ENCODE measurements at regions not wholly inside any gene's neighbourhood (a gene's known extent, or its start where the extent isn't known, plus 50 kb on each side); places are given as distances from the start of the nearest gene placed in this dataset.

DNA sequence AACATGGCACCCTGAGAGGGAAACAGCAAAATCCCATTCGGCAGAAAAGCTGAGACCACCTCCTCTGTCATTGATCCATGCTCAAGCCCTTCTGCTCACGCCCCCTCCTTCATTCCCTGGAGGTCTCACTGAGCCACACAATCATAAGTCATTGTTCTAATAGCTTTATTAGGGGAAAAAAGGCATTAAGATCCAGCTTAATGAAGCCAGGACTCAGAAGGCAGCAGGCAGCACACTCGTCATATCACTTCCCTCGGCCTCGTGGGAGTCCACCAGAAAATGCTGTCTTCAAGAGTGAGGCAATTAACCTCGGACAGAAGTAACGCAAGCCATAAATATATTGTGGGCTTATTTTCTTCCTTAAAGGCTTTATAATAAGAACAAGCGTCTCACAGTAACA is 153.9 kb upstream of the PPP2R3A start:
- Mint-ChIP-seq H3K36me3 (ENCODE audit: low read depth) (no peaks in the 10 kb centered on the region), H3K27me3 (ENCODE audit: low read depth) (peaks cover 20% of the 10 kb centered on the region), H3K9me3 (no peaks in the 10 kb centered on the region), H3K27ac (ENCODE audit: unreplicated experiment) (no peak overlapping the region), H3K4me3 (no peak overlapping the region), H3K4me1 (no peaks in the 10 kb centered on the region)
- TF ChIP-seq, protein P1, sequence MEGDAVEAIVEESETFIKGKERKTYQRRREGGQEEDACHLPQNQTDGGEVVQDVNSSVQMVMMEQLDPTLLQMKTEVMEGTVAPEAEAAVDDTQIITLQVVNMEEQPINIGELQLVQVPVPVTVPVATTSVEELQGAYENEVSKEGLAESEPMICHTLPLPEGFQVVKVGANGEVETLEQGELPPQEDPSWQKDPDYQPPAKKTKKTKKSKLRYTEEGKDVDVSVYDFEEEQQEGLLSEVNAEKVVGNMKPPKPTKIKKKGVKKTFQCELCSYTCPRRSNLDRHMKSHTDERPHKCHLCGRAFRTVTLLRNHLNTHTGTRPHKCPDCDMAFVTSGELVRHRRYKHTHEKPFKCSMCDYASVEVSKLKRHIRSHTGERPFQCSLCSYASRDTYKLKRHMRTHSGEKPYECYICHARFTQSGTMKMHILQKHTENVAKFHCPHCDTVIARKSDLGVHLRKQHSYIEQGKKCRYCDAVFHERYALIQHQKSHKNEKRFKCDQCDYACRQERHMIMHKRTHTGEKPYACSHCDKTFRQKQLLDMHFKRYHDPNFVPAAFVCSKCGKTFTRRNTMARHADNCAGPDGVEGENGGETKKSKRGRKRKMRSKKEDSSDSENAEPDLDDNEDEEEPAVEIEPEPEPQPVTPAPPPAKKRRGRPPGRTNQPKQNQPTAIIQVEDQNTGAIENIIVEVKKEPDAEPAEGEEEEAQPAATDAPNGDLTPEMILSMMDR (conservative IDR thresholded peaks at IDR 0.05), result no peak
- DNase-seq (ENCODE audit: low read depth, low spot score), result no peak

DNA sequence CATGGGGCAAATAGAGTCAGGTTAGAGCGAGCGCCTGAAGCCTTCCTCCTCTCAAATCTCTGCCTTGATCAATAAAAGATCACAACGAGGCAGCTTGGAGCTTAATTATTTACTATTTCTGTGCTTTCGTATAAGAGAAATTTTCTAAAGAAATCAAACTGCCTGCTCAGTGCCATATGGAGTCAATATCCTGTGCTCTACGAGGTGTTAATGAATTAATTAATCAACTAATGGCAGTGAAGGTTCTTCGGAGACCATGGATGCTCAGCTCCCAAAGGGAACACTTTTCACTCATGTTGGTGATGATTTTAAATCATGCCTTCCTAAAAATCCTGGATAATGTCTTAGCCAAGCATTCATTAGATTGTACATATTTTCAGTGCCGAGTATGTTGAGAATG is 153.5 kb upstream of the PPP2R3A start:
- Mint-ChIP-seq H3K27me3 (ENCODE audit: low read depth) (peaks cover 20% of the 10 kb centered on the region), H3K27ac (ENCODE audit: unreplicated experiment) (no peak overlapping the region), H3K36me3 (ENCODE audit: low read depth) (no peaks in the 10 kb centered on the region), H3K4me3 (no peak overlapping the region), H3K9me3 (no peaks in the 10 kb centered on the region), H3K4me1 (no peaks in the 10 kb centered on the region)
- TF ChIP-seq, protein P1 (conservative IDR thresholded peaks at IDR 0.05), result no peak
- DNase-seq (ENCODE audit: low read depth, low spot score), result no peak

DNA sequence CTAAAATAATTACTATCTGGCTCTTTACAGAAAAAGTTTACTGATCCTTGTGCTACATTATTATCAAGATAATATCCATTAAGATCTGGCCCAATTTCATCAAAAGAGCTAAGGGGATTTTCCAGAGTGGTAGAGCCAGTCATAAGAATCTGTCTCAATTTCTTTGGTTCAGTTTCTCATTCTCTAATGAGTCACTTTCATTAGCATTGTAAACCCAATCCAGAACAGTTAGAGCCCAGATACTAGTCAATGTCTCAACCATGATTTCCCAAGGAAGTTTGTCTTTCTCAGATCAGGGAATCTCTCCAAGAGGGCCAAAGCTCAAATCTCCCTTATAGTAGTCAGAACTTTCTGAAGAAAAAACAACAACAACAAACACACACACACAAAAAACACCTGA is 131.1 kb upstream of the PPP2R3A start:
- Mint-ChIP-seq H3K4me1 (no peaks in the 10 kb centered on the region), H3K4me3 (no peak overlapping the region)
- TF ChIP-seq, protein P1 (conservative IDR thresholded peaks at IDR 0.05), result no peak

DNA sequence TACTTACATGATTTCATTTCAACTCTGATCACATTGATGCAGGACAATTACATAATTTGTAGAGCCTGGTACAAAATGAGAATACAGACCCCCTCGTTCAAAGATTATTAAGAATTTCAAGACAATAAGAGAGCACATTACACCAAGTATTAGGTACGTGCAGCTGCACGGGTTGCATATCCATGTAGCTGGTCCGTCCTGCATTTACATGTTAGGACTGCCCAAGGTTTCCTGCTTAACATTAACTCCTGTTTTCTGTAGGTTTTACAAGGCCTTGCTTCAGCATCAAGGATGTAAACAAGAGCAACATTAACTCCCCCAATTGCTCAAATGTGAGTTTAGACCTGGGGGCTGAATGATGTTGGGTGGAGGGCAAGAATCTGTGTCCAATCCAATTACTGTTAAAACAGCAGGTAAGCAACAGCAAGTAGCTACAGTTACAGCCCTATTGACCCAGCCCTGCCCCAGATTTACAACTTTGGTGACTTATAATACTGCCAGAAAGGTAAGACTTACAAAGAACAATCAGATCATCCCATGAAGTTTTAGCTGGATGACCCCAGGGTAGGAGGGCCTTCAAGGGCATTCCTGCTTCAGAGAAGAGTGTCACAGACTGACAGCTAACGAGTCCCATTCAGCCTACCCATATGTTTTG is 127.4 kb upstream of the PPP2R3A start:
- no peaks in the 10 kb centered on the region for H3K9me3 Mint-ChIP-seq
- H3K4me3 Mint-ChIP-seq, result no peak overlapping the region
- H3K4me1 Mint-ChIP-seq, result no peaks in the 10 kb centered on the region
- no peak for DNase-seq (ENCODE audit: low read depth, low spot score)
- no peaks in the 10 kb centered on the region for H3K36me3 Mint-ChIP-seq (ENCODE audit: low read depth)
- TF ChIP-seq, protein P1 (conservative IDR thresholded peaks at IDR 0.05), result no peak
- H3K27me3 Mint-ChIP-seq (ENCODE audit: low read depth), result no peaks in the 10 kb centered on the region
- no peak overlapping the region for H3K27ac Mint-ChIP-seq (ENCODE audit: unreplicated experiment)

More for the DNA sequence above, 131.1 kb upstream of the PPP2R3A start:
- no peak for DNase-seq (ENCODE audit: low read depth, low spot score)
- H3K27ac Mint-ChIP-seq (ENCODE audit: unreplicated experiment), result no peak overlapping the region
- no peaks in the 10 kb centered on the region for H3K9me3 Mint-ChIP-seq
- no peaks in the 10 kb centered on the region for H3K27me3 Mint-ChIP-seq (ENCODE audit: low read depth)
- no peaks in the 10 kb centered on the region for H3K36me3 Mint-ChIP-seq (ENCODE audit: low read depth)

DNA sequence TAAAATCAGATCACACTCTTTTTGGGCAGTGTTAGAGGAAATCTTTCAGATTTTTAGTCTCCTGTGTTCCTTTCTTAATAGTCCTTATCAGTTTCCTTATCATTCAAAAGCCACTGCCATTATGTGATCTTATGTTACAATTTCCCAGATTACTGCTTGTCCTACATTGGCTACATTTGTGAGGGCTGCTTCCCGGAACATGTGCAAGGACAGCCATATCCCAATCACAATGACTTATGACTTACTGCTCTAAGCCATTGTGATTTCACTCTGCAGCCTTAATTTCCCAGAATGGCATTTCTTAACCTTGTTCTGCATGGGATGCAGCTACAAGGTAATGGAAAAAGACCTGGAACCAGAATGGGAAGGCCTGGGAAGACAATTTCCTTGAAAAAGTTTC is 125.1 kb upstream of the PPP2R3A start:
- no peak overlapping the region for H3K4me3 Mint-ChIP-seq
- TF ChIP-seq, protein P1 (conservative IDR thresholded peaks at IDR 0.05), result no peak
- H3K4me1 Mint-ChIP-seq, result no peaks in the 10 kb centered on the region
- H3K27me3 Mint-ChIP-seq (ENCODE audit: low read depth), result no peaks in the 10 kb centered on the region
- H3K27ac Mint-ChIP-seq (ENCODE audit: unreplicated experiment), result no peak overlapping the region
- peaks cover 2% of the 10 kb centered on the region for H3K9me3 Mint-ChIP-seq
- no peak for DNase-seq (ENCODE audit: low read depth, low spot score)
- H3K36me3 Mint-ChIP-seq (ENCODE audit: low read depth), result no peaks in the 10 kb centered on the region
